Inflammatory macrophage (primary cell): ENCODE measurements at regions not wholly inside any gene's neighbourhood (a gene's known extent, or its start where the extent isn't known, plus 50 kb on each side); places are given as distances from the start of the nearest gene placed in this dataset.
"Not testable (repeated sequence)": the region's sequence is repeated elsewhere in the genome, so short reads cannot be mapped to it uniquely, and the experiment has no call there.

ENCODE experiments used
- DNase-seq, 2 donors: peaks; one replicate each; pipeline ENCODE4 v3.0.0-alpha.2; 2020 to 2022

DNA sequence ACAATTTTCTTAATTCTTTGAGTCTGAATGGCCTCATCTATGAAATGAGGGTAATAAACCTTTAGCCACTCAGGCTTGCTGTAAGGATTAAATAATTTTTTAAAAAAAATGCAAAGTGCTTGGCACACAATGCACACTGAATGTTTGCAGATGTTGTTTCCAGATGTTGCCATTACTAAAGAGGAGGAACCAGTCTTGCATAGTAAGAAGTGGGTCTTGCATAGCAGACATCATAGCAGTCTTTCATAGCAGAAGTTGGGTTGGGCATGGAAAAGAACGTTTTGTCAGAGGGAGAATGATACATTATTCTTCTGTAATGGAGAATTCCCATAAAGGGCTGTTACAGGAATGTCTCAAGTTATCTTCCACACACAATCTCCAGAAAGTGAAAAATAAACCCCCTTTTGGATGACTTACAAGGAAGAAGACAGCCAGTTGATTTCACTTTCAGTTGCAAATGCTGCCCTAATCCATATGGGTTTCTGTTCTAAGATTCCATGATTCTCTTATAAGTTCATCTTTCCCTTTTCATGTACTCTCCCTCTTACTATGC is 327.7 kb downstream of the SUCLG1 start:
- DNase-seq: no peak

DNA sequence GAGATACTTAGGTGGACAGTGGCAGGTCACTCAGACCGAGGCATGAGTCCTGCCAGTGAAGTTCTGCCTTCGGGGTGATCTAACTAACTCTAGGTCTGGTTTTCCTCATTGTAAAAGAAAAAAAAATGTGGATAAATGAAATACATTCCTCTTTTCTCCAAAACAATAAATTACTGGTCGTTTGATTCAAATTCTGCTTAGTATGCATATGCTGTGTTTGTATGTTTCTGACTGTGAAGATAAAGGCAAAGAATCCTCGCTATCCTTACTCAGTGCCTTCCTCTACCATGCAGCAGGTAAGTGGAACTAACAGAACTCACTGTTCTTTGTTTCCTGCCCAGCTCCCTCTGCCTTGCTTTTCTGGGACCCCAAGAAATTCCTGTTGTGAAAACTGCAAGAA is 330.1 kb downstream of the SUCLG1 start:
- DNase-seq: no peak

DNA sequence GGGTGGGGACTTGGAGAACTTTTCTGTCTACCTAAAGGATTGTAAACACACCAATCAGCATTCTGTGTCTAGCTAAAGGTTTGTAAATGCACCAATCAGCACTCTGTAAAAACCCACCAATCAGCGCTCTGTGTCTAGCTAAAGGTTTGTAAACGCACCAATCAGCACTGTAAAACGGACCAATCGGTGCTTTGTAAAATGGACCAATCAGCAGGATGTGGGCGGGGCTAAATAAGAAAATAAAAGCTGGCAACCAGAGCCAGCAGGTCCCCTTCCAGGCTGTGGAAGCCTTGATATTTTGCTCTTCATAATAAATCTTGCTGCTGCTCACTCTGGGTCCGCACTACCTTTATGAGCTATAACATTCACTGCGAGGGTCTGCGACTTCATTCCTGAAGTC is 331.3 kb downstream of the SUCLG1 start:
- not testable (repeated sequence) for DNase-seq

DNA sequence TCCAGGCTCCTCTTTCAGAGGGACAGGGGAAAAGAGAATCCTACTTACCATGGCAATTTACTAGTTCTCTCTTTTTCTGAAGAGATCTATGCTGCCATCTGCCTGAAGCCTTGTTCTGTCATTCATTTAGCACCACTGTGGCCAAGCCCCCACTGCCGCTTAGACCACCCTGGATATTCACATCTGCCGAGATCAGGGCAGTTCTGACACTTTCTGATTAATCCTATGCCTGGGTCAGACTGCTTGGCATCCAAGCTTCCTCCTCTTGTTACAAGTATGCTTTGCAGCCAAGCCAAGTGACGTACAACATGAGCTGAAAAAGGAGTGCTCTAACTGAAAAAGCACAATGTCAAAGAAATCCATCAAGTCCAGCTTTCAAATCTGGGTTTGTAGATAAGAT is 332.6 kb downstream of the SUCLG1 start:
- DNase-seq: no peak

DNA sequence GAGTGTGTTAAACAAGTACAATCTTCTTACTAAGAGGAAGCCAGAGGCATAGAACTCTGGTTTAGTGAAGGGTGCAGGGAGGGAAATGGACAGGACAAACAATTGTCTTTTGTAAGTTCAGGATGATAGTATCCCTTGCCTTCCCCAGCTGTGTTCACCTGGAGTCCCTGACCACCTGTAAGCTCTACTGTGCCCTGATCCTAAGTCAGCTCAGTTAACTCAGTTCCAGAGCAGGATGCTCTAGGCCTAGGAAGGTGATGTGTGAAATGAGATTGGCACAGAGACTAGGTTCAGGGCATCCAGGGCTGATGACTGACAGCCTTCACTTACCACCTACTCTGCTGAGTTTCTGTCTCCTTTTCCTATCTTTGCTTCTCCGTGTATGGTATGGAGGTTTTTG is 333.0 kb downstream of the SUCLG1 start:
- DNase-seq: no peak

DNA sequence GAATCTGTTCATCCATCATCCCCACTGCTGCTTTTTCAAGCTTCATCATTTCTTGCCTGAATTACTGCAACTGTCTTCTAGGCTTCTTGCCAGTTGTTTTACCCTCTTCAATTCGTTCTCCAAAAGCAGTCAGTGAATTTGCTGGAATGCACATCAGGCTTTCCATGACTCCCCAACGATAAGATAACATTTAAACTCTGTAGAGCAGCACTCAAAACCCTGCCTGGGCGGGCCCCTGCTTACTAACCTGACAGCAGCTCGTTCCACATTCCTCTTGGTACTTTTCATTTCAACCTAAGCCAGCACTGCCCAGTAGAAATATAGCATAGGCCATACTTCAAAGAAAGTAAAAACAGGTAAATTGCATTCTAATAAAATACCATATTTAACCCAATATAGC is 342.9 kb downstream of the SUCLG1 start:
- no peak for DNase-seq

DNA sequence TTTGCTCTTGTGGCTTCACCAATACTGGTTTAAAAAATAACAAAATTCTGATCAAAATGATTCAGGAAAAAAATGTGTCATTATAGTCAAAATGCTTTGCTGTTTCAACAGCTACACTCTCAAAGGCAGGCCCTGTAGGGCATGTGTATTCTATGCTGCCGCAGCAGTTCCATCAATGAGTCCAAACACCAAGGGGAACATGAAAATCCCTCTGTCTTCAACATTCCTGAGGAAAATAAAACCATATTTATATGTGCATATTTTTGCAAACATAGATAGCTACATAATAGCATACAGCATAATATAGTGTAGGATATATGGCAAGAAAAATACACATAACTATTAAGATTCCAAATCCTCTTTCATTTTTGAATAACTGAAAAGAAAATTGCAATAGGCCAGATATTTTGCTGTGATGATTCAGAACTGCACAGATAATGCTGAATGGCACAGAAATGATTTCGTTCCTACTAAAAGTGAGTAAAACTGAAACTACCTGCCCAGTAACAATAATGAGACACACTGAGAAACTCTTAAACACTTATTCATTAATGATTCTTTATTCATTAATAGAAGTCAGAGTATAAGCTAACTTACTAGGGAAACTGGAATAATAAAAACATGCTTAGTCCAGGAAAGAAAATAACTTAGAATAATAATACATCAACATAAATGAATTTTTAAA is 343.8 kb downstream of the SUCLG1 start:
- DNase-seq: no peak

DNA sequence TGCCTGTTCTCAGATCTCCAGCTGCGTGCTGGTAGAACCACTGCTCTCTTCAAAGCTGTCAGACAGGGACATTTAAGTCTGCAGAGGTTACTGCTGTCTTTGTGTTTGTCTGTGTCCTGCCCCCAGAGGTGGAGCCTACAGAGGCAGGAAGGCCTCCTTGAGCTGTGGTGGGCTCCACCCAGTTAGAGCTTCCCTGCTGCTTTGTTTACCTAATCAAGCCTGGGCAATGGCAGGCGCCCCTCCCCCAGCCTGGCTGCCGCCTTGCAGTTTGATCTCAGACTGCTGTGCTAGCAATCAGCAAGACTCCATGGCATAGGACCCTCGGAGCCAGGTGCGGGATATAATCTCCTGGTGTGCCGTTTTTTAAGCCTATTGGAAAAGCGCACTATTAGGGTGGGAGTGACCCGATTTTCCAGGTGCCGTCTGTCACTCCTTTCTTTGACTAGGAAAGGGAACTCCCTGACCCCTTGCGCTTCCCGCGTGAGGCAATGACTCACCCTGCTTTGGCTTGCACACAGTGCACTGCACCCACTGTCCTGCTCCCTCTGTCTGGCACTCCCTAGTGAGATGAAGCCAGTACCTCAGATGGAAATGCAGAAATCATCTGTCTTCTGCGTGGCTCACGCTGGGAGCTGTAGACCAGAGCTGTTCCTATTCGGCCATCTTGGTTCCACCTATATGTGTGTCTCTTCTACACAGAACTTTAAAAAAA is 355.1 kb downstream of the SUCLG1 start:
- not testable (repeated sequence) for DNase-seq

DNA sequence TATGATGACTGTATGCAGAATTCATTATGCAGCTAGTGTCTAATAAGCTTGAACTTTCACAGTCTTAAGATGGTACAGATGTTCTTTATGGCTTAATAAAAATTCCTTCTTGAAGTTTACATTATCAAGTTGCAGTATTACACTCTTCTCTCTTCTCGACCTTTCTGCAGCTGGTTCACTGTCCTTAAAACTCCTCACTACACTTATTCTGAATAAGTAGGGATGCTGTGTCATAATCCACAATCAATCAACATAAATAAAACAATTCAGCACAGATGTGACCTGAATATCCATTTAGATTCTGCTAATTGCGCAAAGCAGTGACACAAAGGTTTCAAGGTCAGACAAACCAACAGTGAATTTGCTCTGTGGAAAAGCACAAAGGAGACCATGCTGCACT is 356.8 kb downstream of the SUCLG1 start:
- DNase-seq: no peak

DNA sequence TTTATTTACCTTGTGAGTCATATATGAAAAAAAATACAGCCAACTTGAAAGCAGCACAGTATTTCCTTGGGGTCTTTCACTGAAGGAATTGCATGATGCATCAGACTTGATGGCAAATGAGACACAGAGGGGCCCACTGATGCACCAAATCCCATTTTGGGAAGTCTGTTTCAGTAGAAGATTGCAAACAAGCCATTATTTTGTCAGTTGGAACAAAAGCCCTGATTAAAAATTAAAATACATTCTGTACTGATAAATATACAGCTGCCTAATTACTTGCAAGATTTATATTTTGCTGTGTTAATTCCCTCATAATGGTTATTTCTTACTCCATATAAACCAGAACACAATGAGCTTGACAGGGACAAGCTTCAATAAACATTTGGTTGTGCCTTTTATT is 370.4 kb downstream of the SUCLG1 start:
- DNase-seq: no peak

DNA sequence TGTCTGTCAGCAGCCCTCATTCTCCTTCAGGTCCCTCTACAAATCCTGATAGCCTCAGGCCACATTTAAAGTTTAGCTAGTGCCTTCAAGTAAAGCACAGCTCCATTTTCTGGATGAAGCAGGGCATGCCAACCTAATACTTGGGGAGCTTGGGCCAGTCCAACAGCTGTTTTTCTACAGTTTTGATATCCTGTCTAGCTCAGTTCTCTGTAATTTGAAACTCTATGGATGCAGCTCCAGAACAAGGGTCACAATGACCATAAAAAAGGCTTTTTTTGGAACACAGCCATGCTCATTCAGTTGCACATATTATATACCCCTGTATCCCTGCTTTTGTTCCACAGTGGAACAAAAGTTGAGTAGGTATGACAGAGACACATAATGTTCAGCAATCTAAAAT is 373.5 kb downstream of the SUCLG1 start:
- no peak for DNase-seq

DNA sequence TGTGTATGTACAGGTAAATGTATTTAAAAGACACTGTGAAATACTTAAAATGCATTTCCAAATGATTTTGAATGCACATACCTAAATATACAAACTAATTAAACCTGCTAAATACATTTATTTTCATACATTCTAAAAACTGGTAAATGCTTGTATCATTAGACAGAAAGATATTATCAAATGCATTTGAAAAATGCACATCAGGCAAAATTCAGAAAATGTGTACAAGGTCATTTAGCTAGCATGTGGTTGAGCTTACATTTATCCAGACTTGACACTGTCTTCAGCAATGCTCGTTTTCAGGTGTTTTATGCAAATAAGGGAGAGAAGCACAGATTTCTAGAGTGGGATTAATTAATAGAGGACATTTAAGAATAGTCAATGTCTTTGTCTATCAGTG is 374.2 kb downstream of the SUCLG1 start:
- no peak for DNase-seq

DNA sequence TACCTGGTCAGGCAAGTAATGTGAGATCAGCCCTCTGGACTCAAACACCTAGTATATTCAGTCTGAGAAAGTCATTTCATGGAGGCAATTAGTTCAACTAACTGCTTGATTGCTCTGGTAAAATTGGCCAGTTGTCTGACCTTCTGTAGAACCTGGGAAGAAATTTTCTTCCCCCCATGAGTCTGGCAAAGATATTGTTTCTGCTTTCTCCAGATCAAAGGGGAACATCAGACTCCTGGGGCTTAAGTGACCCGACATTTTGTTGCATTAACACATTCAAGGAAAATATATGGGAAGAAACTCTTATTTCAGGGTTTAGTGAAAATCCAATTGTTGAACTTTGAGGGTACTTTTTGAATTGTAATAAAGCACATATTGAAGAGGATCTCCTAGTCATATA is 375.1 kb downstream of the SUCLG1 start:
- DNase-seq: no peak

DNA sequence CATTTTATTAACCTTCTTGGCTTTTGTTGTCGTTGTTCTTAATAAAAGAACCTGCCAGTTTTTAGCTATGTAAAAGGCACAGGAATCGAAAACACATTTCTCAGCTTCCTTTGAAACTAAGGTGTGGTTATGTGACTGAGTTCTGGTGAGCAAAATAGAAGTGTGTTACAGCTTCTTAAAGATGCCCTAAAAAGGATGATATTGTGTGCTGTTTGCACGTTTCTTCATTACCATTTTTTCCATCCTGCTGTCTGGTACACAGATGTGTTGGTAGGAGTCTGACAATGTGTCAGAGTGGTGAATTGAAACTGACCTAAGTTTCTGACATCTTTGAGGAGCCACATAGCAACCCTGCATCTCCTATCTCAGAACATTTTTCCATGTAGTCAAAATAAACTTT is 380.6 kb downstream of the SUCLG1 start:
- no peak for DNase-seq

DNA sequence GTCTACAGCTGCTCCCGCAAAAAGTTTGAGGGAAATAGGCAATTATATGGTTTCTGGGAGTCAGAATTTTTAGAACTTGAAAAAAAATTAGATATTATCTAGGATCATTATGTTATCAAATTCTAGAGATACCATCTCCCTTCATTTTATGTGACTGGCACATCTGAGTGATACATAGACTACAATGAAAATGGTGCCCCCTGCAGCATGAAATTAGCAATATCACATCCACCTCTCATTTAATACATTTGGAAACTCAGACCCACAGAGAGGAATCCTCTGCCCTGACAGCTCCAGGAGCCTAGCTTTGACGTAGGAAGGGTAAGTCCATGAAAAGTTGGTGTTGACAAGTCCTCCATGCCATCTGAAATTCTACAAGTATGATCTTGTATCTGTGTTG is 381.6 kb downstream of the SUCLG1 start:
- no peak for DNase-seq

DNA sequence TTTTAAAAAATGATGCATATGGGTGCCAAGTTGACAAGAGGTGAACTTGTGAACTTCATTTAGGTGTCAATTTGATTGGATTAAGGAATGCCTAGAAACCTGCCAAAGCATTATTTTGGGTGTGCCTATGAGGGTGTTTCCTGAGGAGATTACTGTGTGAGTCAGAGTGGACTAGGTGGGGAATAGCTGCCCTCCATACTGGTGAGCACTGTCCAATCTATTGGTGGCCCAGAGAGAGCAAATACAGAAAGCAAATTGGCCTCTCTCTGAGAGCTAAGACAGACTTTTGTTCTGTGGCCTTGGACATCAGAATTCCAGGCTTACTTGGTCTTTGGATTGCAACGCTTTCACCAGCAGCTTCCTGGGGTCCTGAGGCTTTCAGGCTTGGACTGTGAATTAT is 388.0 kb downstream of the SUCLG1 start:
- DNase-seq: no peak

DNA sequence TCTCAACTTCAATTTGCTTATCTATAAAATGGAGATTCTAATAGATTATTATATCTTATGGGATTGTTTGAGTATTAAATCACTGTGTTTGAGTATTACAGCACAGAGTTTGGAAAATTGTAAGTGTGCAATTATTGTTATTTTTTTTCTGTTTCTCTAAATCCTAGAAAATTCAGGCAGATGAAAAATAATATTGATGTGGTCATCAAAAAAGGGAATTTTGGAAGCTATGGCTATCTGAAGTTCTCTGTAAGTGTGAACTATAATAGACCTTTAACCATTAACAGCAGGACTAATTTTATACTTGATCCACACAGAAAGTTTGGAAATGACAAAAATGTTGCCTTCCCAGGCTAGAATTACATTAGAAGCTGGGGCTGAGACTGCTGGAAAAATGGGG is 393.2 kb downstream of the SUCLG1 start:
- DNase-seq: no peak

DNA sequence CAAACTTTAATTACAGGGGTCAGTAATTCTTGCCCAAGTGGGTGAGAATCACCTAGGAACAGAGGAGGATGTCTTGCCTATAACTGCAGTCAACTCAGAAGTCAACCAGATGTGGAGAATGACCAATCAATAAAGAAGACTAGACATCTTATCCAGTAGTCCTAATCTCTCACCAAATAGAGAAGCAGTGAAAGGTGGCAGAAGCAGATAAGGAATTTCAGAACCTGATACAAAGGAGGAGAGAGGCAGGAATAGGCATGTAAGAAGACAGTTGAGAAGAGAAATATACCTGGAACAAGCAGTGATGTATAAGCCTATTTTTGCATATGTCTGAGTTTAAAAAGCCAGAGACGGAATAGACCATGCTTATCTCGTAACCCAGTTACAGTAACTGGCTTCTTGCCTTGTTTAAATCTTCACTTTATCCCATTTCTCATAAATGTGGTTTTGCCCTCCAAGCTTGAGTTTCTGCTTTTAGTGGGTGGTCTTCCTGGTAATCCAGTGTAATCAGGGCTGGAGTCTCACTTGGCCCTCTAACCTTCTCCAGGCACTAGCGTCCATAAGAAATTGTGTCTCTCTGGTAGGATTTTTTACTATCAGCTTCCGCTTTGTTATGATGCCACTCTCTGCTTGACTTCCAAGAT is 401.0 kb downstream of the SUCLG1 start:
- no peak for DNase-seq

DNA sequence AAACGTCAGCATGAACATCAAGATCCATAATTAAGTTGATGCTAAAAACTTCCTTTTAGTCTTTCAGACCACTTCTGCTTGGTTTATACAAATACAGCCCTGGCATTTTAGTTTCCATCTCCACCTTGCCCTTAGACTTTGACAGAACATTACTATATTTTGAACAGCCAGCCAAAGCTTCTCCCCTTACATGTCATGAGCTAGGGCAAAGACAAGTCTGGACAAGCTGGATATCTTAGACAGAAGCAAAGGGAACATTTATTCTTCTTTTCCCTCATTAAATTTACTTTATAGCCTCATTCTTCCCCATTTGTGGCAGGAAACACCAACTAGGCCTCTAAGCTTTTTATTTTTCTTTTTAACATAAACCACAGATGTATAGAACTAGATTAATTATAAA is 403.3 kb downstream of the SUCLG1 start:
- no peak for DNase-seq

DNA sequence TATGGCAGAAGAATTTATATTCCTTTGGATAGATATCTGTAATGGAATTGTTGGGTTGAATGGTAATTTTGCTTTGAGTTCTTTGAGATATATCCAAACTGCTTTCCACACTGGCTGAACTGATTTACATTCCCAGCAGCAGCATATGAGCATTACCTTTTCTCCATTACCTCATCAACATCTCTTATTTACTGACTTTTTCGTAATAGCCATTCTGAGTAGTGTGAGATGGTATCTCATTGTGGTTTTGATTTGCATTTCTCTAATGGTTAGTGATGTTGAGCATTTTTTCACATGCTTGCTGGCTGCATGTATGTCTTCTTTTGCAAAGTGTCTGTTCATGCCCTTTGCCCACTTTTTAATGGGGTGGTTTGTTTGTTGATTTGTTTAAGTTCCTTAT is 404.5 kb downstream of the SUCLG1 start:
- not testable (repeated sequence) for DNase-seq

DNA sequence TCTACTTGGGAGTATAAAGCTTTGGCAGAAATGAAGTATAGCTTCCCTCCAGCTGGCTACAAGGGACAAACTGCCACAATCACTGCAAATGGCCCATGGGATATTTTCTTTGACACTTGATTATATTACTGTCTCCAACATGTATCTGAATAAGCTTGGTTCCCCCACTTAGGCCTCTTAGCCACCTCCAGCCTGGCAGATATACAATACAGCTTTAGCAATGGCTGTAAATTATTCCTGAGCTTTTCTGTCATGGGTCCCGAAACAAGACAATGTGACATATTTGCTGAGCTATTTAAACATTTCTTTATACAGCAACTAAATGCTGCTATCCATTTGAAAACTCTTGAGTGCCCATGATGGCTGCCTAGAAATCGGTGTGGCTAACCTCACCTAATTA is 406.2 kb downstream of the SUCLG1 start:
- no peak for DNase-seq

DNA sequence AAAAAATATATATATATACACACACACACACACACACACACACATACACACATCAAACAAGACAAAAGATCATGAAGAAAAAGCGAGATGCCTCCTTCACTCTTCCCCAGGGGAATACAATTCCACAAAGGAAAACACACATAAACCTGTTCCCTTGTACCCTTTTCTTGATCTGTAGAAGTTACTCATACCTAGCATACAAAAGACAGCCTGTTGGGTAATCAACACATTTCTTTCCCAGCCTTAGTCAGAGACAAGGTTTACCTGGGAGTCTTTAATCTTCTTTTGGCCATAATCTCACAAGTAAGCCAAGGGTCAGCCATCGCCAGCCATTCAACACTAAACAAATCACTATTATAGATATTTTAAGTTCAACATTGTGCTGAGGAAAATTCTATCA is 407.0 kb downstream of the SUCLG1 start:
- no peak for DNase-seq

DNA sequence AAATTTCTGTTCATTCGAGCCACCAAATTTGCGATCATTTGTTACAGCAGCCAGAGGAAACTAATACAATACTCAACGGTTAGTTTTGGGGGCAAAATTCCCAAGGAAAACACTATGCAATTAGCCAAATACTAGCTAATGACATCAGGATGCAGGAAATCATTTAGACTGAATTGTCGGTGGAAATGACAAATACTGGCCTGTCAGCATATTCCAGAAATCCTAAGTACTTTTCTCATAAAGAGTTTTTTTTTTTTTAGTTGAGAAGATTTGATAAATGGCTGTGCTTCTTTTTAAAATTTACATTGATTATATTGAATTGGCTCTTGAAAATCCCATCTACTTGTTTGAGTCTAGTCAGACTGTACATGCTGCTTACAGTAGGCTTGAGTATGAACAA is 410.1 kb downstream of the SUCLG1 start:
- no peak for DNase-seq

DNA sequence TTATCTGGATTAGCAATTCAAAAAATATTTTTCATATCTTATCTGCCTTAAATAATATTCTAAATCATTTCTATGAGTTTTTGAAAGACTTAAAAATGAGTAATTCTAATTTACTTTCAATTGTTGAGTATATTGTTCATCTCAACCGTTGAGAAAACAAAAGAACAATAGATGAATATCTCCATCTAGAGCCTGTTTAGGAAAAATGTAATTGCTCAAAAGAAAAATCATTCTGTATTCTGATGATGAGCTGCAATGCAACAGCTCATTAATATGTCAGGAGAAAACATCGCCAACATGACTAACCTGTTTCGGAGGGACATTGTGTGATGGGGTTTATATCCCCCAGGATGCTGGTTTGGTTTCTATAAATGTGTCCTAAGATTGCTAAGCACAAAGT is 417.6 kb downstream of the SUCLG1 start:
- no peak for DNase-seq
